Renal pelvis (tissue), 1 donor: ENCODE measurements at regions not wholly inside any gene's neighbourhood (a gene's known extent, or its start where the extent isn't known, plus 50 kb on each side); places are given as distances from the start of the nearest gene placed in this dataset.
"Not testable (repeated sequence)": the region's sequence is repeated elsewhere in the genome, so short reads cannot be mapped to it uniquely, and the experiment has no call there.

Experiments
- DNase-seq: peaks from one replicate; pipeline ENCODE4 v3.0.0-alpha.2; 2013

GRCh38 chr7:68173513-68173912 lies 1176.9 kb downstream of the TYW1 start:
- DNase-seq: no peak

- DNase-seq: peak; percentile 61
These were observed 1180.3 kb downstream of the TYW1 start for GRCh38 chr7:68176974-68177373.

DNA sequence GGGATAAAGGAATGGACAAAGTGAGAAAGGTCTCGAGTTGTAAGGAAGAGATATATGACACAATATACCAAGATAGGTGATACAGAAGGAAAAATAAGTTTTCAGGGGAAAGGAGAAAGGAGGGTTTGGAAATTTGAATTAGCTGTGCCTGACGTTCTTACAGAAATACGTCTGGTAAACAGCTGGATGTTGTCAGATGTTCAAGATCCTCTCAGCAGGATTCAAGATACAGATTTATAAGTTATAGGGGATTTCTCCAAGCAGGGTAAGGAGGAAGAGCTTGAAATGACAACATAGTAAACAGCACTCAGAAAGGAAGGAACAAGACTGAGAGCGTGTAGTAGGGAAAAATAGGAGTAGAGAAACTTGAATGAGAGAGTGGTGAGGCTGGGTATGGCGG lies 1184.1 kb downstream of the TYW1 start:
- no peak for DNase-seq

- DNase-seq: no peak
These were observed 1186.5 kb downstream of the TYW1 start for GRCh38 chr7:68183176-68183575.

- no peak for DNase-seq
These were observed 1189.2 kb downstream of the TYW1 start for GRCh38 chr7:68185631-68186456.

DNA sequence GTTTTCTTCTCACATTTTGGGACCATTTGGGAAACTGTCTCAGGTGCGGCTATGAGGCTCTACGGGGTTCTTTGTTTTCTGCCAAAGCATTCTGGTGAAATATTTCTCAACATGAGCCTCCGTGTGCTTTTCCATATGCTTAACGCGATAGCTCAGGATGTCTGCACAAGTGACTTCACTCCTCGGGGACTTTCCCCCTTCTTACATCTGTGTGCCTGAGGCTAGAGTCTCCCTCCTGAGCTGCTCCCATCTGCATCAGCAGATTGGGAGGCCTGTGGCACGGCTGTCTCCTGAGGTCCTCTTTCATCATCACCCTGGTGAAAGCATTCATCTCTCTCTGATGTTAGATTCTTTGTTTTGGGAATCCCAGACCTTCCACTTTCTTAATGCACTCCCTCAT lies 1190.9 kb downstream of the TYW1 start:
- DNase-seq: no peak

DNA sequence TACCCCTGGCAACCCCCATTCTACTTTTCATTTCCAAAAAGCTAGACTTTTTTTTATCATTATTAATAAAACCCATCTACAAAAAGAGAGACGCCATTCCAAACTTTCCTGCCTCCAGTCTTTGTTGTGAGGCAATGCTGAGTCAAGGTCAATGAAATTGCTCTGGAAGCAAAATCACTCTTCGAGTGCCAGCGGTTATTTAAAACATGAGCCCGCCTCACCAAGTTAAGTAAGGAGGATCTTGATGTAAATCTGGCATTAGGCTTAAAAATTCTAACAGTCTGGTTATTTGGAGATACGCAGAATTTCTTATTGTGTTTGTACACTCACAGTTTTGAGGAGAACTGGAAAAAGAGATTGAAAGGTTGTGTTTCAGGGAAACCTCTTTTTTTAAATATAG lies 1196.3 kb downstream of the TYW1 start:
- DNase-seq: no peak

DNA sequence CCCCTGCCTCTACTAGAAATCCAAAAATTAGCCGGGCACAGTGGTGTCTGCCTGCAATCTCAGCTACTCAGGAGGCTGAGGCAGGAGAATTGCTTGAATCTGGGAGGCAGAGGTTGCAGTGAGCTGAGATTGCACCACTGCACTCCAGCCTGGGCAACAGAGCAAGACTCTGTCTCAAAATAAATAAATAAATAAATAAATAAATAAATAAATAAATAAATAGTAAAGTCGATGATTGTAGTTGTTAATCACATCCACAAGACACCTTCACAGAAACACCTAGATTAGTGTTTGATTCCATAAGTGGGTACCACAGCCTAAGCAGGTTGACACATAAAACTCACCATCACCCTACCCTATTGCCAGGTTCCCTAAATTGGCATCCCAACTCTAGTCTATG lies 1199.0 kb downstream of the TYW1 start:
- not testable (repeated sequence) for DNase-seq

GRCh38 chr7:68200051-68200670 lies 1203.5 kb downstream of the TYW1 start:
- no peak for DNase-seq

DNA sequence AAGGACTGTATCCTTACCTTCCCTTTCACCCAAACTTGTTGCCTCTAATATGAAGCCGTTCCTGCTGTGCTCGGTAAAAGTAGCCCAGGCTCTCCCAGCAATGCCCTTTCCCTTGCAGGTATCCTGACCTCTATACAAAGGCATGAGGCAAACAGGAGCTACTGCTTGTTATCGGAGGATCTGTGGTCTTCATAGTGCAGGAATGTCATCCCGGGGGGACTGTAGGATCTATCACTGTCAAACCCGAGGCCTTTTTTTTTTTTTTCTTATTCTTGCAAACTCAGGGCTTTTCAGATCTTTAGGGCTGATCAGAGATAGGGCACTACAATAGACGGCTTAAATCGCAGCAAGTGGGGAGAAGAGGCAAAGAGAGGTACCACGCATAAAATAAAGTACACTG lies 1206.6 kb downstream of the TYW1 start:
- DNase-seq: no peak

- peak; percentile 42 for DNase-seq
These were observed 1209.2 kb downstream of the TYW1 start for GRCh38 chr7:68205826-68206225.

- no peak for DNase-seq
These were observed 1210.4 kb downstream of the TYW1 start for GRCh38 chr7:68206946-68207485.

DNA sequence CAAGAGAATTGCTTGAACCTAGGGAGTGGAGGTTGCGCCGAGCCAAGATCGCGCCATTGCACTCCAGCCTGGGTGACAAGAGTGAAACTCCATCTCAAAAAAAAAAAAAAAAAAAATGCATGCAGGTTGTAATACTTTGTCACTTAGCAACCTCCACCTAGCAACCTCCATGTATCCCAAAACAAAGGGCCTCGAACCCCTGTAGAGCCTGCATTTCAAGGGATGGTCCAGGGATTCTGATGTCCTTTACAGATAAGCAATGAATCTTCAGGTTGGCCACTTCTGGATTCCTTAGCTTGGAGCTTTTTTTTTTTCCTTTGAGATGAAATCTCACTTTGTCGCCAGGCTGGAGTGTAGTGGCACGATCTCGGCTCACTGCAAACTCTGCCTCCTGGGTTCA lies 1211.0 kb downstream of the TYW1 start:
- DNase-seq: no peak

DNA sequence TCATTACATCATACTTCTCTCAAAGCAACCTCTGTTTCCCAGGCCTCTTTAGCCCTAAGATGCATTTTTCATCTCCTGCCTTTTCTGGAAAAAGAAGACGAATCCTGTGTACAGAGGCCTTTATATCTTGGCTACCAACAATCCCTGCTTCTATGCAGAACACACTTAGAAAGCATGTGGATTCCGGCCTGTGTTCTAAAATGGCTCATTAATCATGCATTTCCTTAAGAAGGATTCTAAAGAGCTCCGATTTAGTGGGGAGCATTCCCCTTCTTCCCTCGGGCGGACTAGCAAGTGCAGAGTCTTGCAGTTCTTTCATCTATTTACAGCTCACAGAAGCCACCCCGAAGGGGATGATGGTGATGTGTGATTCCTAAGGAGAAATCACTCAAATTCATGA lies 1212.9 kb downstream of the TYW1 start:
- DNase-seq: no peak

DNA sequence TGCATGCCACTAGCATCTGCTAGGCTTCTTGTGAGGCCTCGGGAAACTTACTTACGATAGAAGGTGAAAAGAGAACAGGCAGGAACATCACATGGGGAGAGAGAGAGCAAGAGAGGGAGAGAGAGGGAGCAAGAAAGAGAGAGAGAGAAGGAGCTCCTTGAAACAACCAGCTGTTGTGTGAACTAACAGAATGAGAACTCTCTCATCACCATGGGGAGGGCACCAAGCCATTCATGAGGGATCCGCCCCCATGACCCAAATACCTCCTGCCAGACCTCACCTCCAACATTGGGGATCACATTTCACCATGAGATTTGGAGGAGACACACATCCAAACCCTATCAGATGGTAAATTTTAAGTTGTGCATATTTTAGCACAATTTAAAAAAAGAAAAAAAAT lies 1217.2 kb downstream of the TYW1 start:
- no peak for DNase-seq

DNA sequence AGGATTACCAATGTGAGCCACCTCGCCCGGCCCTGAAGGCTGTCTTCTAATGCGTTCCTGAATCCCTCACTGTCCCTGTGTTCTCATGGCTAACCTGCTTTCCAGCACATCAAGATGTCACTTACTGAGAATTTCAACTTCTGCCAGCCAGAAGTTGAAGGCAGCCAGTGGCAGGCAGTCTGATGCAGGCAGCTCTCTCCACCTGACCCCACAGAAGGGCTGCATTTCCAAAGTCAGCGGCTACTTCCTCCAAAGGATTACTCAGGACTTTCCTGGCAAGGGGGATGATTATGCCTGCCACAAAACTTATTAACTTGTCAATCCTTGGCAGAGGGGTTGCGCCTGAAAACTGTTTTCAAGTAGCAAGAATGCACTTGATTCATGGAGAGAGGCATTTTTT lies 1219.4 kb downstream of the TYW1 start:
- no peak for DNase-seq

GRCh38 chr7:68217426-68217825 lies 1220.8 kb downstream of the TYW1 start:
- DNase-seq: no peak

- DNase-seq: no peak
These were observed 1221.8 kb downstream of the TYW1 start for GRCh38 chr7:68218461-68218860.

- DNase-seq: no peak
These were observed 1225.7 kb downstream of the TYW1 start for GRCh38 chr7:68222311-68222710.

DNA sequence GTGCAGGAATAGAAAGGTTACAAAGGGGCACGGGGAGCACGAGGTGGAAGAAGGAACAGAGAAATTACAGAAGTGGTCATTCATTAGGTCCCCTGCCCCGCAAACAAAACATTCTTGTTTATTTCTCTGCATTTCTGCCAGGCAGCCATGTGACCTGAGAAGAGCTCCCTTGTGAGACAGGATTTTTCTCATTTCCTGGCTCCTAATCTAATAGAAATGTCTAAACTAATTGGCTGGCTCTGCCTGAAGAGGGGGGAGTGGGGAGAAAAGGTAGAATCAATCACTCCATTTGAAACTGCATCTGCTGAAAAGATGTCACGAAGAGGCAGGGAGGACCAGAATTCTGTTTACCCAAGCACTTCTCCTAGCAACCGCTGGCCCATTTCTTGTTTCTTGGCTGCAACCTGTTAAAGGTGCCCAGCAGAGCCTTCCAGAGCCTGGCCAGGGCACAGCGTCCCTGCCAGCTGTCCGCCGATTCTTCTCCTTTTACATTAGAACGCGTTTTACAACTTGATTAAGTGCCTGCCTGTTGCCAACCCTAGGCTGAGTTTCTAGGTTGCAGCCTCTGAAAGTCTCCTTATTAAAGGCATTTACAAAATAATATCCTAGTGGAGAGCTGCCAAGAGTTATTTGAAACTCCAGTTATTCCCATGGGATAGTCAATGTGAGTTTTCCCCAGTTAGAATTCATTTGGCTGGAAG lies 1227.6 kb downstream of the TYW1 start:
- peak; percentile 53 for DNase-seq

- DNase-seq: not testable (repeated sequence)
These were observed 1234.4 kb downstream of the TYW1 start for GRCh38 chr7:68231011-68231410.

DNA sequence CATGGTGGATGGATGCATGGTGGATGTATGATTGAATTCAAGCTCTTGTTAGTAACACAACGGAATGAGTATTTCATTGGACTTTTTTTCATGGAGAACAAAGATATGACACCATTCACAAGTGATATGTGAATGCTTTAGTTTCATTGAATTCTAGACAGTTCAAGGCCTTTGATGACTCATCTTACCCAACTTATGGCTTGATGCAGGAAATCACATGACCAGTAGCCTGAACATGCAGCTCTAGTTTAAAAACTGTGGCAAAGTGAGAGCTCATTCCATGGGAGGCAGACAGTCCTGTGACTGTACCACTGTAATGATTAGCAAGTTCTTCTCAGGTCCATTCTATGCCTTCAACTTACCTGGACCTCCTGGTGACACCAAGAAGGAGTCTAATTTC lies 1239.3 kb downstream of the TYW1 start:
- no peak for DNase-seq
